ENCODE measurements at regions not wholly inside any gene's neighbourhood (a gene's known extent, or its start where the extent isn't known, plus 50 kb on each side); places are given as distances from the start of the nearest gene placed in this dataset.

DNA sequence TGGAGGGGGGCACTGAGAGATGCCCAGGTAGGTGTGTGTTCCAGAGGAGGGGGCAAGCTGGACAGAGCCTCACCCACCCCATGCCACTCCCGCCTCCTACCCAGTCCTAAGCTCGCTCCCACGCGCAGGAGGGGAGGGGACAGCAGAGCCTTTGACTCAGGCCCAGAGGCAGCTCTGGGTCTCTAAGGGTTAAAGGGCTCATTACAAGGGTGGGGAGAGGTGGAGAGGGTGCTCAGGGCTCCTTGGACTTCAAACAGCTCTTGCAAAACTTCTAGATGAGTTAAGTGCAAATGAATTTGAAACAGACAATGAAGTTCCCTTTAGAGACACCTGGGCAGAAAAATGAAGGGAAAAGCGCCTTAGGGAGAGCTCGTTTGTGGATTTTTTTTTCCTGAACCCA, 104.2 kb upstream of the CASZ1 start:
- no peak for TF ChIP-seq CTCF (IDR thresholded peaks at IDR 0.05)
- DNase-seq (ENCODE audit: low spot score) (no peak), ATAC-seq (ENCODE audit: low FRiP score) (peak; percentile 67)

DNA sequence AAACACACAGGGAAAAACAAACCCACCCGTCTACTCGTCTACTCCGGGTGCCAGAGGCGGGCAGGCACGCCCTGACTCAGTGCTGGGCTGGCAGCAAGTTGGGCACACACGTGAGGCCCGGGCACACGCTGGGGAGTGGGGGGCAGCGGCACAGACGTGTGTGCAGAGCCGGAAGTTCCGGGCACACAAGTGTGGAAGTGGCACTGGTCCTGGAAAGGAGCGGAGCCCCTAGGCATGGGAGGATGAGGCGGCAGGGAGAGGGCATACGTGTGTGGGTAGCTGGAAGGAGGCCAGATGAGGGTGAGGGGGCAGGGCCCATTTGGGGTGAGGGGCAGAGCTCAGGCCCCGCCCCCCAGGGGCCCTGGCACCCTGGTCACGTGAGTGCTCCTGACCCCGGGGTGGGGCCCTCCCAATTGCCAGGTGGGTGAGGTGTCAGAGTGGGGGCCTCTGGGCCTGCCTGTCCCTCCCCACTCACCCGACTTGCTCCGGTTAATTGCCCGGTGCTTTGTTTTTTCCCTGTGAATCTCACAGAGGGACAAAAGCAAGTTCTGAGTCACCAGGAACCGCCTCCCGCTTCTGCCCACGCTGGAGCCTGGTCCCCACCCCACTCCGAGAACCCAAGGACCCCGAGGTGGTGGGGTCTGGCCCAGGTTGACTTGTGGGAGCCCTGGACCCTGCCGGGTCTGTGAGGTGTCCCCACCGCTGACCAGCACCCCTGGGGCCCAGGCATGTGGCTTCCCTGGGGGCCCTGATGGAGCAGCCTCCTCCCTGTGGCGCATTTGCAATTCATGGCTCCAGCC, 104.8 kb upstream of the CASZ1 start:
- no peak for TF ChIP-seq CTCF (IDR thresholded peaks at IDR 0.05)
- DNase-seq (ENCODE audit: low spot score) (no peak), ATAC-seq (ENCODE audit: low FRiP score) (no peak)

DNA sequence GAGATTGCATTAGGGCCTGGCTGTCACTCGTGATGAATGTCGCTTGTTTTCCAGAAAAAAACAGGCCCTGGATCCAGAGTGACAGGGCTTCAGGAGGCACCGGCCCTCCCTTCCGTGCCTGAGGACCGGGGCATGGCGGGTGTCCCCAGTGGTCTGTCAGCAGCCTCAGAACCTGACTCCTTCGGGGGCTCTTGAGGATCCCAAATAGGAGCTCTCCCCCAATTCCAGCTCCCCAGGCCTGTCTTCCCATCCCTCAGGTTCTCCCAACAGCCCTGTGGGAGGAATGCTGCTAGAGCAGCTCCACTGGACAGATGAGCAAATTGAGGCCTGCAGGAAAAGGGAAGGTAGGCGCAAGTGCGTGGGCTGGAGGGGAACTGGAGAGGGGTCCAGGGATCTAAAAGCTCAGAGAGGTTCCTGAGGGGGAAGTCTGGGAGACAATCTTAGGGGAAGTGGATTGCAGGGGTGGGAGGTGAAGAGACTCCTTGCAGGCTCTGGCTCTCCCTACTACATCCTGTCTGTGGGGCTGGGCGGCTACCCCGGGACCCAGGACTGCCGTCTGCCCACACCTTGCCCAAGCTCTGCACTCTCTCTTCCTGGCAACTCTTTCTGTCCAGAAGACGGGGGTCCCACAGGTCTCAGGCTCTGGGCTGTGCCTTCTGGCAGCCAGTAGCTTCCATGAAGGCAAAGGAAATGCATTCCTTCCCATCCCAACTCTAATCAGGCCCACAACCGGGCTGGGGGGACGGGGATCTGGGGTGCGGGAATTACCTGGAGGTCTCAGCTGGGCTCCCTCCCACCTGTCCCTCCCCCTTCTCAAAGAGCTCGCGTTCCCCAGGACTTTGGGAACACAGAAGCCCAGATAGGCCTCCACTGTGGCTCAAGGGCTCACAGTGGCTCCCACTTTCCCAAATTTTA, 105.7 kb upstream of the CASZ1 start:
- no peak for DNase-seq (ENCODE audit: low spot score)
- TF ChIP-seq CTCF (IDR thresholded peaks at IDR 0.05) = no peak
- no peak for ATAC-seq (ENCODE audit: low FRiP score)

- no peak for DNase-seq (ENCODE audit: low spot score)
- no peak for ATAC-seq (ENCODE audit: low FRiP score)
- TF ChIP-seq CTCF (IDR thresholded peaks at IDR 0.05) = no peak
Observed at GRCh38 chr1:10903421-10903820, 107.0 kb upstream of the CASZ1 start.

GRCh38 chr1:10903821-10904220, 107.4 kb upstream of the CASZ1 start:
- DNase-seq (ENCODE audit: low spot score) (no peak), ATAC-seq (ENCODE audit: low FRiP score) (no peak)
- no peak for TF ChIP-seq CTCF (IDR thresholded peaks at IDR 0.05)

DNA sequence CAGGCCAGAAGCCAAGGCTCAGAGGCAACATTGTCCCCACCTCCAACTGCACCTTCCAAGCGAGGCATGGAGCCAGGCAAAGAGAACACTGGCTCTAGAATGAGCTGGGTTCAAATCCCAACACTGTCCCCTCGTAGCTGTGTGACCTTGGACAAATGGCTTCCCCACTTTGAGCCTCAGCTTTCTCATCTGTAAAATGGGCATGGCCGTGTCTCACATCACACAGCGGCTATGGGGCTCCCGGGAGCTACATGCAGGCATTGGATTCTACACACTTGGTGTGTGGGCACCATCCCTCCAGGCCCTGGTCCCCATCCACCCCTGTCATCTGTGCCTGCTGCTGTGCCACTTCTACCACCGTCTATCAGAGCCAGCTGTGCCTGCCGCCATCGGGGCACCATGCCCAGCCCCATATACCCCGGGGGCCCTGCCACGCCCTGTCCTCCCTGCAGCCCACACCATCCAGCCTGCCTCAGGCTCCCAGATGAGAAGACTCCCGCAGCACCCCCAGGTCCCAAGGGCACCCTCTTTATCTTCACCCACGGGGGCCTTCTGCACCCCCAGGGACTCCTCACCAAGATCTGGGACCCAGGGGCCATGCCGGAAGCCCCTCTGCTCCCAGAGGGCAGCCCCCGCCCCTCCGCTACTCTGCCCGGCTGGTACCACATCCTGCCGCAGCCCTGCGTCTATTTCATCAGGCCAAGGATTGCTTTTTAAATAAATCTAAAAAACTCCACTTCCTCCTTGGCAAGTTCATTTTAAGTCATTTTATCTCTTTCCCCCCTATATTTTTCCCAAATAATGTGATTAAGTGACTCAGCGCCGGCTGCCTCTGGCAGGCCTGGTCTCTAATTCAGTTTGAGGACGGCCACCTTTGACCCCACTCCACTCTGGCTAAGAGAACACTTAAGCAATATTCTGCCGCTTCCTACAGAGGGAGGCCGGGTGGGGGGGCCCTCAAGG, 107.8 kb upstream of the TARDBP start:
- ATAC-seq (ENCODE audit: low FRiP score) (no peak), DNase-seq (ENCODE audit: low spot score) (no peak)
- TF ChIP-seq CTCF (IDR thresholded peaks at IDR 0.05) = no peak
